ENCODE measurements at regions not wholly inside any gene's neighbourhood (a gene's known extent, or its start where the extent isn't known, plus 50 kb on each side); places are given as distances from the start of the nearest gene placed in this dataset.

DNA sequence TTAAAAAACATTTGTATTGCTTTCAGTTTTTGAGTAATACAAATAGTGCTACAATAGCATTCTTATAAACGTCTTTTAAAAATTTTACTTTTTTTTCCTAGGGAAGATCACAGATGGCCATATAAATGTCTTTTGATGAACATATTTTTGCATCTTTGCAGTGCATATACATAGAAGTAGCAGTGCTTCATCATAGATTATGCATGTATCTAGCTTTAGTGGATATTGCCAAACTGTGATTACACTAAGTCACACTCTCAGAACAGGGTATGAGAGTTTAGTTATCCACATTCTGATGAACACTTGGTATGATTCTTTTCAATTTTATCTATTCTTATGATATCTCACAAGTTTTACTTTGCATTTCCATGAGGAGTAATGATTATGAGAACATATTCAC lies 99.8 kb upstream of the ASCC3 start:
- no peak overlapping the region for H3K27ac ChIP-seq (ENCODE audit: insufficient read depth, low read length, poor library complexity, severe bottlenecking)
- no peaks in the 10 kb centered on the region for H3K27me3 ChIP-seq (replicated peaks; ENCODE audit: control insufficient read depth, insufficient read depth, low read length, poor library complexity, severe bottlenecking)
- H3K36me3 ChIP-seq (ENCODE audit: control insufficient read depth, insufficient read depth, low read length): no peaks in the 10 kb centered on the region
- no peak for DNase-seq
- H3K4me1 ChIP-seq (ENCODE audit: control insufficient read depth, insufficient read depth, low read length, poor library complexity, severe bottlenecking): no peaks in the 10 kb centered on the region
- H3K9me3 ChIP-seq (ENCODE audit: control insufficient read depth, low read length): no peaks in the 10 kb centered on the region
- no peak overlapping the region for H3K4me3 ChIP-seq (ENCODE audit: insufficient read depth, low read depth, low read length, poor library complexity, severe bottlenecking)

DNA sequence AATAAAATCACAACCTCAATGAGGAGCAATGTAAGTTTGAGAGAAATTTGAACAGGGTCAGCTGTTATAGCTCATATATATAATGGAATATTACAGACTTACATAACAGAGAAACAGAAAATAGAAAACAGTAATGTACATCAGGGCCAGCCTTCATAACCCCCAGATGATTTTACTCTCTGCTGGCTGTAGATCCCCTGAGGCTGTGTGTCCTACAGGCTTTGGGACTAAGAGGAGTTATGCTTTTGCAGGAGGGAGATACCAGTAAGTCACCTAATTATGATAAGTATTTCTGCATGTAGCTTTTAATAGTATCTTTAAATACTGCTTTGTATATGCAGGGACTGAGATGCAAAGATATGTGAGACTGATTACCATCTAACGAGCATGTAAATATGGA lies 105.8 kb upstream of the ASCC3 start:
- no peak overlapping the region for H3K4me3 ChIP-seq (ENCODE audit: insufficient read depth, low read depth, low read length, poor library complexity, severe bottlenecking)
- H3K36me3 ChIP-seq (ENCODE audit: control insufficient read depth, insufficient read depth, low read length): no peaks in the 10 kb centered on the region
- H3K27me3 ChIP-seq (replicated peaks; ENCODE audit: control insufficient read depth, insufficient read depth, low read length, poor library complexity, severe bottlenecking): no peaks in the 10 kb centered on the region
- DNase-seq: no peak
- no peak overlapping the region for H3K27ac ChIP-seq (ENCODE audit: insufficient read depth, low read length, poor library complexity, severe bottlenecking)
- H3K4me1 ChIP-seq (ENCODE audit: control insufficient read depth, insufficient read depth, low read length, poor library complexity, severe bottlenecking): no peaks in the 10 kb centered on the region
- no peaks in the 10 kb centered on the region for H3K9me3 ChIP-seq (ENCODE audit: control insufficient read depth, low read length)

DNA sequence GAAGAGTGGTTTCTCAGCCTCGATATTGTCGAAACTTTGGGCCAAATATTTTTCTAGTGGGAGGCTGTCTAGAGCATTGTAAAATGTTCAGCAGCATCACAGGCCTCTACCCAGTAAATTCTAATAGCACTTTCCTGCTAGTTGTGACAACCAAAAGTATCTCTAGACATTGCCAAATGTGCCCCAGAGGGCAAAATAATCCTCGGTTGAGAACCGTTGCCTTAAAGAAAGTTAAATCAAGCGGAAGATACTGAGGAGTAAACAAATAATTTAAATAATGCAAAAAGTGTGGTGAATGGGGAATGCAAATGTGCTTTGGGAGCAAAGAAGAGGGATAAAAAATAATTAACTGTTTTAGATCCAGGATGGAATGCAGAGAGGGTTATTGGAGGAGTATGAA lies 106.4 kb upstream of the ASCC3 start:
- Histone ChIP-seq H3K4me1 (ENCODE audit: control insufficient read depth, insufficient read depth, low read length, poor library complexity, severe bottlenecking) (no peaks in the 10 kb centered on the region), H3K27me3 (replicated peaks; ENCODE audit: control insufficient read depth, insufficient read depth, low read length, poor library complexity, severe bottlenecking) (no peaks in the 10 kb centered on the region), H3K9me3 (ENCODE audit: control insufficient read depth, low read length) (no peaks in the 10 kb centered on the region), H3K36me3 (ENCODE audit: control insufficient read depth, insufficient read depth, low read length) (no peaks in the 10 kb centered on the region), H3K27ac (ENCODE audit: insufficient read depth, low read length, poor library complexity, severe bottlenecking) (no peak overlapping the region), H3K4me3 (ENCODE audit: insufficient read depth, low read depth, low read length, poor library complexity, severe bottlenecking) (no peak overlapping the region)
- DNase-seq: no peak

DNA sequence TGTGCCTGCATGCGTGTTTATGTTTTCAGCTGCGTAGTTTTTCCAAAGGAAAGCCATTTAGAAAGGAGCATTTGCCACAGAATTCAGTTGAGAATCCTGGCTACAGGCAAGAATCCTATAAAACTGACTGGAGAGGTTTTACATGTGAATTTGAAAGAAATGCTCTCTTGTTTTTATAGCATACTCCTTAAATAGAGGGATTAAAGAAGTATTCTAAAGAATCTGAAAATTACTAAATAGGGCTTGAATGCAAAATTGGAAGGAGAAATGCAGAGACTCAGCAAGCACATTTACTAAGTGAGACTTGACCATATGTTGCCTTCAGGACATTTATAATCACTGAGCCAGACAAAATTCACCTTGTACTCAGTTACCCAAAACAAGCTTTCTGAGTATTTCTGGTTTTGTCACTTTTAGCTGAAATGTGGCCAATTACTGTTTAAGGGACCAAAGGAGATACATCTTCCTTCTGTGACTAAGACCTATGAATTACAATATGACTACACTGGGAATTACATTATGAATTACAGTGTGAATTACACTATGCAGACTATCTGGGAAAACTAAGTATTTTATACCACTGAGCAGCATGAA lies 107.4 kb upstream of the ASCC3 start:
- no peak overlapping the region for H3K4me3 ChIP-seq (ENCODE audit: insufficient read depth, low read depth, low read length, poor library complexity, severe bottlenecking)
- no peaks in the 10 kb centered on the region for H3K36me3 ChIP-seq (ENCODE audit: control insufficient read depth, insufficient read depth, low read length)
- no peaks in the 10 kb centered on the region for H3K4me1 ChIP-seq (ENCODE audit: control insufficient read depth, insufficient read depth, low read length, poor library complexity, severe bottlenecking)
- no peak overlapping the region for H3K27ac ChIP-seq (ENCODE audit: insufficient read depth, low read length, poor library complexity, severe bottlenecking)
- no peaks in the 10 kb centered on the region for H3K9me3 ChIP-seq (ENCODE audit: control insufficient read depth, low read length)
- no peak for DNase-seq
- H3K27me3 ChIP-seq (replicated peaks; ENCODE audit: control insufficient read depth, insufficient read depth, low read length, poor library complexity, severe bottlenecking): no peaks in the 10 kb centered on the region

DNA sequence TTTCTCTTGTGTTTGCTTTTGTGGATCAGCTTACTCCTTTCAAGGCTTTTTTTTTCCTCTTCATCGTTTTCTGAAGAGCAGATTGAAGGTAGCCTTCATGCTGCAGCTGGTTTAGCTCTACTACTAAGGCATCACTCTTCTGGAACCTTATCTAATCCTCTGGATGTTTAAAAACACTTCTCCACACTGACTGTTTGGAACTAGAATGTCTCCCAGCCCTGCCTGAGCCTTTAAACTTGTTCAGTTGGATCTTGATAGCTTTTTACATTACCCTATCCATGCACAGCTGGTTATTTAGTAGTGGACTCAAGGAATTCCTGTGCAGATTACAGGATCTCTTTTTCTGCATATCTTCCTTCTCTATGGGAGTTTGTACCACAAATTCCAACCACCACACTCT lies 108.9 kb upstream of the ASCC3 start:
- Histone ChIP-seq H3K27ac (ENCODE audit: insufficient read depth, low read length, poor library complexity, severe bottlenecking) (no peak overlapping the region), H3K36me3 (ENCODE audit: control insufficient read depth, insufficient read depth, low read length) (no peaks in the 10 kb centered on the region), H3K9me3 (ENCODE audit: control insufficient read depth, low read length) (no peaks in the 10 kb centered on the region), H3K4me1 (ENCODE audit: control insufficient read depth, insufficient read depth, low read length, poor library complexity, severe bottlenecking) (no peaks in the 10 kb centered on the region), H3K27me3 (replicated peaks; ENCODE audit: control insufficient read depth, insufficient read depth, low read length, poor library complexity, severe bottlenecking) (no peaks in the 10 kb centered on the region), H3K4me3 (ENCODE audit: insufficient read depth, low read depth, low read length, poor library complexity, severe bottlenecking) (no peak overlapping the region)
- no peak for DNase-seq

DNA sequence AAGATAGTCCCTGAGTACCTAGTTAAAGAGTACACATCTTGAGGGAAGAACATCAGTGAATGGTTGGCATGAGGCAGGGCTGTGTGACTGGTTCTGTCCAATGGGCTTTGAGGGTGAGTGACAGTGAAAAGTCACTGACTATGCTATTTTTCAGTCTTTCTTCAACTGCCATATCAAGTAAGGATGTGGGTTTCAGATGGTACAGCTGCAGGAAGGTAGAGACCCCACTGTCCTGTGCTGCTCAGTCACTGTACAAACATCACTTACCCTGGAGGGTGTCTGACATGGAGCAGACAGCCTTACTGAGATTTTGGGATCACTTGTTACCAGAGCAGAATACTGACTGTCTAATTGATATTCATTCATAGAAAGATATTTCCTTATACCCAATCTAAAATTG lies 115.3 kb upstream of the ASCC3 start:
- Histone ChIP-seq H3K36me3 (ENCODE audit: control insufficient read depth, insufficient read depth, low read length) (no peaks in the 10 kb centered on the region), H3K9me3 (ENCODE audit: control insufficient read depth, low read length) (no peaks in the 10 kb centered on the region), H3K4me1 (ENCODE audit: control insufficient read depth, insufficient read depth, low read length, poor library complexity, severe bottlenecking) (no peaks in the 10 kb centered on the region), H3K27ac (ENCODE audit: insufficient read depth, low read length, poor library complexity, severe bottlenecking) (no peak overlapping the region), H3K4me3 (ENCODE audit: insufficient read depth, low read depth, low read length, poor library complexity, severe bottlenecking) (no peak overlapping the region), H3K27me3 (replicated peaks; ENCODE audit: control insufficient read depth, insufficient read depth, low read length, poor library complexity, severe bottlenecking) (no peaks in the 10 kb centered on the region)
- DNase-seq: no peak

DNA sequence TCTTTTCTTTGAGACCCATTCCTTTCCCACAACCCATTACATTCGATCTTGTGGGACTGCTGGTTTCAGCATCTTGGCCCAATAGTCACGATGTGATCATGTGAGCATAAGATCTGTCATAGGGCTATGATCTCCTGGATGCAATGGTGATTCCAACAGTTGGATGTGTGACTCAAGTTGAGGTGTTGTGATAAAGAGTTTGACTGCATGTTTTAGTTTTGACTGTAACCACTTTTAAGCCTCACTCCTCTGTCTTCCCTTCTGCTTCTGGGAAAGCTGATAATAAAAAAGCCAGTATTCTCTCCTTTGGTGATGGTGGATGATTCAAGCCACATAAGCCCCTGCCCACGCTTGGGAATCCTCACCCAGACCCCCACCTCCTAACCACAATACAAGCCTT lies 117.0 kb upstream of the ASCC3 start:
- Histone ChIP-seq H3K36me3 (ENCODE audit: control insufficient read depth, insufficient read depth, low read length) (no peaks in the 10 kb centered on the region), H3K27me3 (replicated peaks; ENCODE audit: control insufficient read depth, insufficient read depth, low read length, poor library complexity, severe bottlenecking) (no peaks in the 10 kb centered on the region), H3K27ac (ENCODE audit: insufficient read depth, low read length, poor library complexity, severe bottlenecking) (no peak overlapping the region), H3K9me3 (ENCODE audit: control insufficient read depth, low read length) (no peaks in the 10 kb centered on the region), H3K4me3 (ENCODE audit: insufficient read depth, low read depth, low read length, poor library complexity, severe bottlenecking) (no peak overlapping the region), H3K4me1 (ENCODE audit: control insufficient read depth, insufficient read depth, low read length, poor library complexity, severe bottlenecking) (no peaks in the 10 kb centered on the region)
- DNase-seq: no peak

DNA sequence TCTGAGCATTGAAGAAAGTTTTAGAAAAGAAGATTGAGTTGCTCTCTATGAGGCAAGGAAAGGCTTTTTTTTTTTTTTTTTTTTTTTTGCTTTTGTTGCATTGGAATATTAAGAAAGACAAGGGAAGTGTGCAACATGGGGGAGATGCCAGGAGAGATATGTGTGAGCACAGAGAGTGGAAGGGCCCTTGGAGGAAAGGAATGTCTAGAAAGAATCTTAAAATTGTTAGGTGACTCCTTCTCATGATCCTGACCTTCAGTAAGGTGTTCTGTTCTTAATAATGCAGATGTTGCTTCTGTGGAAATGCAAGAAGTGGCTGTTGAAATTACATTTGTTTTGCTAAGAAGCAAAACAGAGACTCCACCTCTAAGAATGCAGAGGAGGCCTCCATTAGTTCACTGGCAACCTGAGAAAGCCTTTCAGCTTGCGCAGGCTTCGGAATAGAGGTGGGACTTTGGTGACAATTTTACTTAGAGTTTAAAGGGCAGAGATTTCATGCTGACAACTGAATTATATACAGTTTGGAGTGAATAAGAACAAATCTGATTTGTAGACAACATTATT lies 118.0 kb upstream of the ASCC3 start:
- no peaks in the 10 kb centered on the region for H3K9me3 ChIP-seq (ENCODE audit: control insufficient read depth, low read length)
- no peak overlapping the region for H3K27ac ChIP-seq (ENCODE audit: insufficient read depth, low read length, poor library complexity, severe bottlenecking)
- no peaks in the 10 kb centered on the region for H3K4me1 ChIP-seq (ENCODE audit: control insufficient read depth, insufficient read depth, low read length, poor library complexity, severe bottlenecking)
- no peak overlapping the region for H3K4me3 ChIP-seq (ENCODE audit: insufficient read depth, low read depth, low read length, poor library complexity, severe bottlenecking)
- no peaks in the 10 kb centered on the region for H3K36me3 ChIP-seq (ENCODE audit: control insufficient read depth, insufficient read depth, low read length)
- no peaks in the 10 kb centered on the region for H3K27me3 ChIP-seq (replicated peaks; ENCODE audit: control insufficient read depth, insufficient read depth, low read length, poor library complexity, severe bottlenecking)
- no peak for DNase-seq

DNA sequence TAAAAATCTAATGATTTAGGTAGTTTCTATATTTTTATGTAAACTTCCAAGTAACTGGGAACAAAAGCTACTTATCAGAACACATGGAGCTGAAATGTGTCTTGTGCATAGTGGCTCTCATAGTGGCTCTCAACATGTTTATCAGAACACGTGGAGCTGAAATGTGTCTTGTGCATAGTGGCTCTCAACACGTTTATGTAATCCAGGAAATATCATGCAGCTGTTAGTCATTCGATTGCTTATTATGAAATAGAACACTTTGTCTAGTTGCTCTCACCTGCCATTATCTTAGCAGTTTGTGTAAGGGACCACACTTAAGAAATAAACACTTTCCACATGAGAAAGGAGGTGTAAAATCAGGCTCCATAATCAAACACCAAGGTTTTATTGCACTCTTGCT lies 119.2 kb upstream of the ASCC3 start:
- Histone ChIP-seq H3K27me3 (replicated peaks; ENCODE audit: control insufficient read depth, insufficient read depth, low read length, poor library complexity, severe bottlenecking) (no peaks in the 10 kb centered on the region), H3K4me1 (ENCODE audit: control insufficient read depth, insufficient read depth, low read length, poor library complexity, severe bottlenecking) (no peaks in the 10 kb centered on the region), H3K27ac (ENCODE audit: insufficient read depth, low read length, poor library complexity, severe bottlenecking) (no peak overlapping the region), H3K36me3 (ENCODE audit: control insufficient read depth, insufficient read depth, low read length) (no peaks in the 10 kb centered on the region), H3K9me3 (ENCODE audit: control insufficient read depth, low read length) (no peaks in the 10 kb centered on the region), H3K4me3 (ENCODE audit: insufficient read depth, low read depth, low read length, poor library complexity, severe bottlenecking) (no peak overlapping the region)
- DNase-seq: no peak

DNA sequence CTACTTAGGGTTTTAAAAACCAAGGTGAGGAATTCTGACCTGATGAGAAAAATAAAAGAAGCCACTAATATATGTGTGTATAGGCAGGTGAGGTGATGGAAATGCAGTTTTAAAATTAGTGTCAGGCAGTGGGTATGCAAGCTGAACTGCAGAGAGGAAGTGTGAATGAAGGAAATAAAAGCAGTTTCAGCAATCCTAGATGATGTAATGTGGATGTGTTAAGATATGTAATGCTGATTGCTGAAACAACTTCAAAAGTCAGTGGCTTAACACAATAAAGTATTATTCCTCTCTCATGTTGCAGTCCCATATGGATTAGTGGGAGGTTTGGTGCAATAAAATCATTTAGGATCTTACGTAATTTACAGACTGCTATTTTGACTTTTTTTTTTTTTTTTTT lies 119.9 kb upstream of the ASCC3 start:
- no peak overlapping the region for H3K4me3 ChIP-seq (ENCODE audit: insufficient read depth, low read depth, low read length, poor library complexity, severe bottlenecking)
- H3K27me3 ChIP-seq (replicated peaks; ENCODE audit: control insufficient read depth, insufficient read depth, low read length, poor library complexity, severe bottlenecking): no peaks in the 10 kb centered on the region
- H3K27ac ChIP-seq (ENCODE audit: insufficient read depth, low read length, poor library complexity, severe bottlenecking): no peak overlapping the region
- no peaks in the 10 kb centered on the region for H3K4me1 ChIP-seq (ENCODE audit: control insufficient read depth, insufficient read depth, low read length, poor library complexity, severe bottlenecking)
- no peaks in the 10 kb centered on the region for H3K36me3 ChIP-seq (ENCODE audit: control insufficient read depth, insufficient read depth, low read length)
- no peak for DNase-seq
- no peaks in the 10 kb centered on the region for H3K9me3 ChIP-seq (ENCODE audit: control insufficient read depth, low read length)
